HG02884 (cell line): ENCODE measurements at regions not wholly inside any gene's neighbourhood (a gene's known extent, or its start where the extent isn't known, plus 50 kb on each side); places are given as distances from the start of the nearest gene placed in this dataset.

Experiments used
- ATAC-seq: cut with Tn5 transposase; IDR thresholded peaks from one replicate; pipeline ENCODE4 v1.9.1; 2021; ENCODE audit warnings: mild to moderate bottlenecking, moderate library complexity; ENCODE audit not compliant: unreplicated experiment

- no peak for ATAC-seq
Measured at GRCh38 chr22:47284822-47285221, 522.4 kb downstream of the TBC1D22A start.

DNA sequence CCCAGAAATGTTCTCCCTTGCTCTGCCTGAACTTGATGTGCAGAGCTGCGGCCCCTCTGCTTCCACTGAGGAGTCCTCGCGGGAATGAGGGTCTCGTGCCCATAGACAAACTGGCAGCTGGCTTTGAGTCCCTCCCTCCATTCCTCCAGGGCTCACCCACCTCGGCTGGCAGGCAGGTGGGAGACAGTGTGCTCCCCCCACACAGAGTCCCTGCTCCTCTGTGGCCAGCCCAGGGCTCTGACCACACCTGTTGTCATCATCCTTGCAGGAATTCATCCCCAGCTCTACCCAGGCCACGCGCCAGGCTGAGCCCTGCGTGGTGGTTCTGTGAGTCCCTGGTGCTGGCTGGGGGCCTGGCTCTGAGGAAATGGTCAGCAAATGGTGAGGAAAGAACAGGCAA lies 521.9 kb downstream of the TBC1D22A start:
- ATAC-seq = no peak

- ATAC-seq = no peak
Measured at GRCh38 chr22:47283616-47284270, 521.3 kb downstream of the TBC1D22A start.

DNA sequence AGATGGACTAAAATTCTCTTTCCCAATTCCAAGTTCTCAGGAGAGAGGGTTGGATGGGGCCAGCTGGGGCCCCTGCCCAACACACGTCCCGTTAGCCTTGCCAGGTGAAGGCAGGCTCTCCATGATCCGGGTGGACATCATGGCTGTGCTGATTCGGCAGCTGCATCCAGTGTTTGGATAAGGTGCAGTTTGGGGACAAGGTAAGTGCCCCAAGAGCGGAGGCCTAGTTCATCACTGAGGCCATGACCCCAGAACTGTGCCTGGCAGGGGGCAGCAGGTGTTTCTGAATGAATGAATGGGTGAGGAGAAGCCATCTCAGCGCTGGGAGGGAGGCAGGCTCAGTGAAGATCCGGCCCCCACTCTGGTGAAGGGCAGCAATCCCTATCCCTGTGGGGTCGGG lies 520.4 kb downstream of the TBC1D22A start:
- ATAC-seq = no peak

DNA sequence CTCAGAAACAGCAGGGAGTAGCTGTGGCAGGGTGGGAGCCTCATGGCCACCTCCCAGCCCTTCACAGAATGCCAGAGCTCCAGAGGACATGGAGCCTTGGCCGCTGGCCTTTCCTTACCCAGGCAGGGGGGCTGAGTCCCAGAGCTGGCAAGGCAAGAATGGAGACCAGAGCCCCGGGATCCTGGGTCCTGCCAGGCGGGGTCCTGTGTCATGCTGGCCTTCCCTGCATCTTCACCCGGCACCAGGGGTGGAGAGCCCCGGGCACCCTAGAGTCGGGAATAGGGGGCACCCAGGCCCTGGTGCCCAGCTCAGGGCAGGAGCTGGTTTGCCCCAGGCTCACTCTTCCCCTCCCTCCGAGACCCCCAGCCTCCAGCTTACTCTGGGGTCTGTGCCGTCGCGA lies 519.9 kb downstream of the TBC1D22A start:
- ATAC-seq = no peak

DNA sequence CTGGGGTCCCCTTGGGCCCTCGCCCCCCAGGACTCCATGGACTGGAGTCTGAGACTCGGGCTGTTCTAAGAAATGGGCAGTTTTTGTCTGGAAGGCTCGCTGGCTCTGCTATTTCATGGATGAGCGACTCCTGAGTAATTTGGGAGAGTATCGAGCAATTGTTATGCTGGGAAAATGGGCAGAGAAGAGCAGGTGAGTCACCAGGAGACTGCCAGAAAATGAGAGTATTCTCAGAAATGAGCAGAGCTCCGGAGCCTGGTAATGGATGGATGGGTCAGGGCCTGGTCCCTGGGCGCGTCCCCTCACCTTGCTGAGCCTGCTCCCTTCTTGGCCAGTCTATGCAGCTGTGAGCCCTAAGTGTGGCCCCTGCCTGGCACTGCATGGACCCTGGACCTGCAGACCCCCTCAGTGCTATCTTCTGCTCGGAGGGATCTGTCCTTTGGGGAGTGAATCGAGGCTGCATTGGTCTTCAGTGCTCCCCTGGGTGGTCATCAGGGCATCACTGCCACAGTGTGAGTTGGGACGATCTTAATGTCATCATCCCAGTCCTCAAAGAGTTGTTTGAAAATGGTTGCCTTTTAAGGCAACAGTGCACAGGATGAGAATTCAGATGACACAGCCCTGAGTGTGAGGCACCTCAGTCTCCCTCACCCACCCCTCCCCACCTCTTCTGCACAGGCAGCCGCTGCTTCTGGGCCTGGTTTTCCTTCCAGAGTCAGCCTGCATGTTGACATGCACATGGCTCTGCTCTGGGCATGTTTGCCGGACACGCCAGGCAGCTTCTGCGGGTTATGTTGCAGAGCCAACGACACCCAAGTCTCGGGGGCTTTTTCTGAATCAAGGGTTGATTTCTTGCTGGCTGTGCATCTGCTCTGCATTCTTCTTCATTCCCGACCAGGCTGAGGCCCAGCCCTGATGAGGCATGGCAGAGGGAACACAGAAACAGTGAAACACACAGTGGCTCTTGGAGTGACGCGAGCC lies 519.0 kb downstream of the TBC1D22A start:
- ATAC-seq = no peak

GRCh38 chr22:47280301-47280700 lies 517.9 kb downstream of the TBC1D22A start:
- no peak for ATAC-seq

- ATAC-seq = no peak
Measured at GRCh38 chr22:47279746-47280145, 517.3 kb downstream of the TBC1D22A start.

DNA sequence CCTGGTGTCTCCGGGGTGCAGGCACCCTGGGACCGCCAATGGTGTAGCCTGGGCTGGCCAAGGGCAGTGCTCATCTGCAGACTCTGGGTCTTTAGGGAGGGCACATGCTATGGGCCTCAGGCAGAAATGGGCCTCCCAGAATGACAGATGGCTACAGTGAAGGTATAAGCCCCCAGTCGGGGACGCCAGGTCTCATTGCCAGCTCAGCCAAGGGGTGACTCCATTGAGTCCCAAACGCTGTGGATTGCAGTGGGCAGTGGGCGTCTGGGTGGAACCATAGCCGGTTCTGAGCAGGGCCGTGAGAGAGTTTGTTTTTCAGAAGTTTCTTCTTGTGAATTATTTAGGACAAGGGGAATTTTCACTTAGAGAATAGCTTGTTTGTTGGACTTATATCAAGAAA lies 516.9 kb downstream of the TBC1D22A start:
- no peak for ATAC-seq

DNA sequence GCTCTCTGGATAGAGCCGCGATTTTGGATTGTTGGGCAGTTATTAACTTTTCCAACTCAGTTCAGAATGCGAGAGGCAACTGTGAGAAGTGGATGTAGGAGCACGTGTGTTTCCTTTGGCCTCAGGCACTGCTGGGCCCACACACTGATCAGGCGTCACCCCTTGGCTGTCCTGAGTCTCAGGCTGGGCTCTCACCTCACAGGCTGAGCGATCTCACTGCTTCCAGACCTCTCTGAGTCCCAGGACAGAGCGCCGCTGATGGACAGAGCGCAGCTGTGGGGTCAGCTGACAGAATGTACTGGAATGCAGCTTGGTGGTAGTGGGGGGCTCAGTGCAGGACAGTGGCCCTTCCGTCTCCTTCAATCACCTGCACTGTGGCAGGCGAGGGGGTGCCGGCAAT lies 516.2 kb downstream of the TBC1D22A start:
- ATAC-seq = no peak

DNA sequence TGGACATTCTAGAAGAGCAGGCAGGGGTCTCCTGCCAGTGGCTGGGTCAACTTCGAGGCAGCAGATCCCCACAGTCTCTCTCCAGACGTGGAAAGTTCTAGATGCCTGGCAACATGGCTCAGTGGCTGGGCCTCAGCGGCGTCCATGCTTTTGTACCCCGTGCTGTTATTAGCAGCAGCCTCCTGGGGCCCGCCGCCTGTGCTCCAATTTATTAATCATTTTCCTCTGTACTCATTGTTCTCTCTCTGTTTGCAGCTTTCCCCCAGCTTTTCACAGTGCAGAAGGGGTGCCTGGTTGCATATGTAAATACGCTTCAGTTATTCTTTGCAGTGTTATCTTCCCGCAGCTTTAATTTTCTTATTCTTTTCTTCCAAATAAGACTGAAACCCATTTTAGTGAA lies 515.1 kb downstream of the TBC1D22A start:
- ATAC-seq = no peak

GRCh38 chr22:47276991-47277390 lies 514.5 kb downstream of the TBC1D22A start:
- no peak for ATAC-seq

DNA sequence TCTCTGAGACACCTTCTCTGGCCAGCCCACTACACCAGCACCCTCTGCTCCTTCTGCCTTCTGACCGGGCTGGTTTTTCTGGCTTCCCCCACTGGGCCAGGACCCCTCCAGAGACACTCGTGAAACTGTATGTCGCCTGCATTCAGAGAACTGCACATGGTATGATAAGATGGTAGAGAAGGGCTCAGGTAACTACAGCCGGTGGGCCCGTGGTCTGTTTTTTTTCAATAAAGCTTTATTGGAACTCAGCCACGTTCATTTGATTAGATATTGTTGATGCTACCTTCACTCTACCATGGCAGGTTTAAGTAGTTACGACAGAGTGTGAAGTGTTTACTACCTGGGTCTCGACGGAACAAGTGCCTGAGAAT lies 514.0 kb downstream of the TBC1D22A start:
- ATAC-seq = no peak

DNA sequence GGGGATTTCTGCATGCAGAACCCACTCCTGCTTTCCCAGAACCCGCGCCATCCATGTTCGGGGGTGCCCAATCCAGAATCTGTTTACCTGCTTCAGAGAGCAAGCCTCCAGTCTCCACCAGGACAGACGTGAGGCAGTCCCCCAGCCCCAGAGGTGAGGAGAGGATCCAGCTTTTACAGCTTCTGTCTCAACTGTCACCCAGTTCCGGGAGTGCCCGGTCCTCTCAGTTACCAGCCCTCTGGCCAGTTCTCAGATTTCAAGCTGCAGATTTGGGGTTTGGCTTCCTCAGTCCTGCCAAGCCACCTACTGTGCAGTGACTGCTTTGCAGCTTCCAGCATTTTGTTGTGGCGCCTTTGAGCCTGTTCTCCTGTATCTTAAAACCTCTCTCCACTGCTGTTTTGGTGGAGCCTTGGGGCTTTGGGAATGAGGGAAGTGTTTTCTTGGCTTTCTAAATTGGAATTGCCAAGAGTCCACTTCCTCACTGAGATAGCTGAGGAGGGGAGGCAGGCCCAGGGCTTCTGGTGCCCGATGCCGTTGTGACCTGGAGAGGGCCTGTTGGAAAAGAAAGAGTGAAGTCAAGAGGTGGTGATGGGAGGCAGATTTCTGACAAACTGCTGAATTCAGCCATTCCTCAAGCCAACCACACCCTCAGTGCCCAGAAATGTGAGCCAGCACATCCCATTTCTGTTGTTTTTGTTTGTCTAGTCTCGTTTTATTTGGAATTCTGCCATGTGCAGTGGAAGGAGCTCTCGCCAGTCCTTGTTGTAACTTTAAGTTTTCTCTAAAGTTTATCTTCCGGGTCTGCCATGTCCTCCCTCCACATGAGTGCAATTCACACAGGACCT lies 513.4 kb downstream of the TBC1D22A start:
- ATAC-seq = no peak

DNA sequence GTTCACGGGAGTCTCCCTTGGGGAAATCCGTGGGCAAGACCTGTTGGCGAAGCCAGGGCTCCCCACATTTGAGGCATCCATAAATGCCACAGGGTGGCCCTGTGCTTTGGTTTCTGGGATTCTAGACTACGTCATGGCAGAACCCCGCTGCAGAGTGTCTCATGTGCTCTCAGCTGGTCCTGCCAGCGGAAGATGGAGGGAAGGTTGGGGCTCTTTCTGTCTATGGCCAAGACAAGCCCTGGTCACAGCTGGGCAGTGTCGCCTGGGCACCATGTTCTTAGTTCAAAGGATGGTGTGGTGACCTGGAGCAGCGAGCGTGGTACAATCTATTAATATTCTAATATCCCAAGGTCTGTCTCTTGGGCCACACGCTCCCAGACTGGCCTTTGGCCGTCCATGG lies 511.7 kb downstream of the TBC1D22A start:
- ATAC-seq = no peak

GRCh38 chr22:47270463-47271135 lies 508.1 kb downstream of the TBC1D22A start:
- no peak for ATAC-seq

- no peak for ATAC-seq
Measured at GRCh38 chr22:47269516-47270088, 507.2 kb downstream of the TBC1D22A start.

DNA sequence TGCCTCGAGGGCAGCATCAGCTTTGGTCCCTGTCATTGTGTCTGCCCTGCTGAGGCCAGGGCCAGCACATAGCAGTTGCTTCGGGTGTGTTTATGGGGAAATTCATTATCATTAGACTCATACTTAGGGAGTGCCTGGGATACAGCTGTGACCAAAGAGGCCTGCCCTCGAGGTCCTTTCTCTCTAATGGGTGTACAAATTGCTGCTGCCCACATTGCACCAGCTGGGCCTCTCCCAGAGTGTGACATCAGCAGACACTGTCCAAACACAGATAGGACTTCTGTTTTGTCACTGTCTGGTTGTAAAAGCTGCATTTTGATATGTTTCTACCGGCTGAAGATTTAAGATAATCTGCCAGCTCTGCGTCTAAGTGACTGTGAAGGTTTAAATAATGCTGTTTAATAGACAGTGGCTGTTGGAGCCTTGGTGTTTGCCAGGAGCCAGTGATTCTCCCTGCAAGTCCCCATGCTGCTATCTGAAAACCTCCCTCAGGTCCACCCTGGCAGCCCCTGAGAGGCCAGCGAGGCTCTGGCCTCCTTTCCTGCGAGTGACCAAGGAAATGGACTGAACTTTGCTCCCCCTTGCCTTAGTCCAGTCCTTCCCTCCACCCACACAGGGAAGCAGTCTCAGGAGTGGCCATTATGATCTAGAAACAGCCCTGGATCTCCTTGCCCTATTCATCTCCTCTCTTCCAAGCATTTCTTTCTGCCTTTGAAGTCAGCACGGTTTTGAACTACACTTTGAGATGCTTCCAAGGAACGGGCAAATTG lies 505.2 kb downstream of the TBC1D22A start:
- ATAC-seq = no peak

- ATAC-seq = no peak
Measured at GRCh38 chr22:47266329-47266728, 503.9 kb downstream of the TBC1D22A start.

DNA sequence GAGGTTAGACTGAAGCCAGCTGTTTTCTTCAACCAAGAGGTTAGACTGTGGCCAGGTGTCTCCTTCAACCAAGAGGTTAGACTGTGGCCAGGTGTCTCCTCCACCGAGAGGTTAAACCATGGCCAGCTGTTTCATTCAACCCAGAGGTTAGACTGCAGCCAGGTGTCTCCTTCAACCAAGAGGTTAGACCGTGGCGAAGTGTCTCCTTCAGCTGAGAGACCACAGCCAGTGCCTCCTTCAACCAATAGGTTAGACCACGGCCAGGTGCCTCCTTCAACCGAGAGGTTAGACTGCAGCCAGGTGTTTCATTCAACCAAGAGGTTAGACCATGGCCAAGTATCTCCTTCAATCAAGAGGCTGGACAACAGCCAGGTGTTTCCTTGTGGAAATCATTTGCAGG lies 498.1 kb downstream of the TBC1D22A start:
- ATAC-seq = no peak
